ENCODE measurements at regions not wholly inside any gene's neighbourhood (a gene's known extent, or its start where the extent isn't known, plus 50 kb on each side); places are given as distances from the start of the nearest gene placed in this dataset.

- Histone ChIP-seq H3K9me3 (ENCODE audit: control insufficient read depth, insufficient read depth, low read length) (no peaks in the 10 kb centered on the region), H3F3A (ENCODE audit: control insufficient read depth, insufficient read depth) (no peaks in the 10 kb centered on the region), H3K4me2 (ENCODE audit: low read length) (no peak overlapping the region), H4K20me1 (ENCODE audit: control insufficient read depth, insufficient read depth, low read depth, low read length) (no peaks in the 10 kb centered on the region), H3K27me3 (ENCODE audit: control insufficient read depth, low read length) (no peaks in the 10 kb centered on the region), H3K27ac (ENCODE audit: low read depth, low read length) (no peak overlapping the region), H3K4me1 (ENCODE audit: control insufficient read depth, low read length) (0 out of 2 replicates have a peak, but pooled peaks cover 4% of the 10 kb centered on the region), H3K9me2 (replicated peaks; ENCODE audit: control insufficient read depth, low read length) (no peaks in the 10 kb centered on the region), H3K4me3 (ENCODE audit: low read length) (no peak overlapping the region), H3K79me2 (ENCODE audit: control insufficient read depth, low read length) (no peaks in the 10 kb centered on the region), H3K36me3 (ENCODE audit: control insufficient read depth, low read length) (no peaks in the 10 kb centered on the region)
- TF ChIP-seq CTCF (IDR thresholded peaks at IDR 0.05; ENCODE audit: low read depth, low read length, poor library complexity, severe bottlenecking) = no peak
- TF ChIP-seq EZH2phosphoT487 (IDR thresholded peaks at IDR 0.05; ENCODE audit: borderline replicate concordance, low read length) = no peak
These were observed 146.5 kb upstream of the MYL2 start for GRCh38 chr12:111066744-111067437.

GRCh38 chr12:111064982-111065381 is 144.6 kb upstream of the MYL2 start:
- Histone ChIP-seq H3K9me3 (ENCODE audit: control insufficient read depth, insufficient read depth, low read length) (no peaks in the 10 kb centered on the region), H3K27me3 (ENCODE audit: control insufficient read depth, low read length) (no peaks in the 10 kb centered on the region), H4K20me1 (ENCODE audit: control insufficient read depth, insufficient read depth, low read depth, low read length) (no peaks in the 10 kb centered on the region), H3K36me3 (ENCODE audit: control insufficient read depth, low read length) (no peaks in the 10 kb centered on the region), H3F3A (ENCODE audit: control insufficient read depth, insufficient read depth) (no peaks in the 10 kb centered on the region), H3K9me2 (replicated peaks; ENCODE audit: control insufficient read depth, low read length) (no peaks in the 10 kb centered on the region), H3K27ac (ENCODE audit: low read depth, low read length) (no peak overlapping the region), H3K4me3 (ENCODE audit: low read length) (no peak overlapping the region), H3K79me2 (ENCODE audit: control insufficient read depth, low read length) (no peaks in the 10 kb centered on the region), H3K4me1 (ENCODE audit: control insufficient read depth, low read length) (0 out of 2 replicates have a peak, but pooled peaks cover 4% of the 10 kb centered on the region), H3K4me2 (ENCODE audit: low read length) (no peak overlapping the region)
- no peak for TF ChIP-seq EZH2phosphoT487 (IDR thresholded peaks at IDR 0.05; ENCODE audit: borderline replicate concordance, low read length)
- TF ChIP-seq CTCF (IDR thresholded peaks at IDR 0.05; ENCODE audit: low read depth, low read length, poor library complexity, severe bottlenecking) = no peak

- Histone ChIP-seq H3F3A (ENCODE audit: control insufficient read depth, insufficient read depth) (no peaks in the 10 kb centered on the region), H3K9me2 (replicated peaks; ENCODE audit: control insufficient read depth, low read length) (no peaks in the 10 kb centered on the region), H3K9me3 (ENCODE audit: control insufficient read depth, insufficient read depth, low read length) (no peaks in the 10 kb centered on the region), H3K4me3 (ENCODE audit: low read length) (no peak overlapping the region), H3K36me3 (ENCODE audit: control insufficient read depth, low read length) (no peaks in the 10 kb centered on the region), H3K27me3 (ENCODE audit: control insufficient read depth, low read length) (no peaks in the 10 kb centered on the region), H3K4me1 (ENCODE audit: control insufficient read depth, low read length) (0 out of 2 replicates have a peak, but pooled peaks cover 4% of the 10 kb centered on the region), H3K27ac (ENCODE audit: low read depth, low read length) (no peak overlapping the region), H3K79me2 (ENCODE audit: control insufficient read depth, low read length) (no peaks in the 10 kb centered on the region), H4K20me1 (ENCODE audit: control insufficient read depth, insufficient read depth, low read depth, low read length) (no peaks in the 10 kb centered on the region), H3K4me2 (ENCODE audit: low read length) (no peak overlapping the region)
- no peak for TF ChIP-seq CTCF (IDR thresholded peaks at IDR 0.05; ENCODE audit: low read depth, low read length, poor library complexity, severe bottlenecking)
- no peak for TF ChIP-seq EZH2phosphoT487 (IDR thresholded peaks at IDR 0.05; ENCODE audit: borderline replicate concordance, low read length)
These were observed 143.8 kb upstream of the MYL2 start for GRCh38 chr12:111064154-111064553.
